Endothelial cell of umbilical vein (primary cell): ENCODE measurements at regions not wholly inside any gene's neighbourhood (a gene's known extent, or its start where the extent isn't known, plus 50 kb on each side); places are given as distances from the start of the nearest gene placed in this dataset.

Experiments used
- BruUV-seq: library from RNA; stranded (reverse); fragments of 400-500 nt; replicated peaks from 2 replicates; lab custom pipeline; 2021; lab: Mats Ljungman, UMichigan
- CTCF ChIA-PET: fragments of 300-600, 350-600 bp; sonication (Branson Sonifier 250); formaldehyde crosslinking; loops from one replicate; lab custom pipeline; 2021; ENCODE audit warnings: antibody characterized with exemption, inconsistent platforms; lab: Charles Lee
- POLR2A ChIA-PET: fragments of 300-600, 350-600 bp; sonication (Branson Sonifier 250); formaldehyde crosslinking; loops from one replicate; lab custom pipeline; 2021; ENCODE audit warnings: antibody characterized with exemption, inconsistent platforms; lab: Charles Lee
- DNase-seq: peaks from one replicate; pipeline ENCODE4 v3.0.0-alpha.2; 2011; ENCODE audit warnings: low read depth, low spot score
- FAIRE-seq: peaks from 2 replicates; lab custom pipeline; 2011; peaks lifted over from hg19 to GRCh38; lab: Jason Lieb, UNC
- H2AFZ ChIP-seq: 2 replicates; pipeline ENCODE4 v1.6.0; 2012; ENCODE audit warnings: low read depth, low read length, control low read depth, inconsistent platforms
- H3K27ac ChIP-seq: 2 replicates; pipeline ENCODE4 v1.5.1; 2011; ENCODE audit warnings: low read depth, mild to moderate bottlenecking, control low read depth, low read length, moderate library complexity; ENCODE audit not compliant: insufficient read depth
- H3K27me3 ChIP-seq, 2 experiments: 2 replicates each; pipeline versions ENCODE4 v1.6.0 to v1.6.1; 2011; ENCODE audit warnings: low read length in 2 of 2, mixed read lengths in 1 of 2; ENCODE audit not compliant: control insufficient read depth in 2 of 2, insufficient read depth in 2 of 2
- H3K36me3 ChIP-seq, 2 experiments: 2 replicates in 1 of 2; 3 replicates in 1 of 2; pipeline ENCODE4 v1.5.1; 2011; ENCODE audit warnings: low read length in 2 of 2, mild to moderate bottlenecking in 1 of 2, moderate library complexity in 1 of 2; ENCODE audit not compliant: control insufficient read depth in 2 of 2, insufficient read depth in 2 of 2; ENCODE audit errors: extremely low read depth in 1 of 2
- H3K4me1 ChIP-seq: 3 replicates; pipeline ENCODE4 v1.5.1; 2011; ENCODE audit warnings: mild to moderate bottlenecking, low read length; ENCODE audit not compliant: control insufficient read depth, insufficient read depth; ENCODE audit errors: extremely low read depth
- H3K4me2 ChIP-seq: 2 replicates; pipeline ENCODE4 v1.6.1; 2011; ENCODE audit warnings: low read length, control low read depth, mixed read lengths; ENCODE audit not compliant: insufficient read depth
- H3K4me3 ChIP-seq, 3 experiments: fragments of 200-600 bp in 1 of 3; sonication (generic), shearing (Covaris generic) in 1 of 3; replicated peaks in 1 of 3; 2 replicates each; pipeline ENCODE4 v1.5.1; 2011 to 2016; ENCODE audit warnings: control low read depth in 3 of 3, low read length in 3 of 3, mild to moderate bottlenecking in 2 of 3, inconsistent platforms in 1 of 3, low read depth in 1 of 3, moderate library complexity in 1 of 3; ENCODE audit not compliant: insufficient read depth in 1 of 3
- H3K79me2 ChIP-seq: 2 replicates; pipeline ENCODE4 v1.6.0; 2012; ENCODE audit warnings: low read length, inconsistent platforms; ENCODE audit not compliant: control insufficient read depth, insufficient read depth
- H3K9ac ChIP-seq: replicated peaks from 2 replicates; pipeline ENCODE3; 2011; ENCODE audit warnings: low read length, control low read depth; ENCODE audit not compliant: insufficient read depth; ENCODE audit errors: extremely low read depth
- H3K9me1 ChIP-seq: replicated peaks from 3 replicates; pipeline ENCODE4 v1.6.0; 2011; ENCODE audit warnings: mild to moderate bottlenecking, low read length; ENCODE audit not compliant: control insufficient read depth, insufficient read depth; ENCODE audit errors: extremely low read depth
- H3K9me3 ChIP-seq: replicated peaks from 2 replicates; pipeline ENCODE4 v1.5.1; 2012; ENCODE audit warnings: low read length, inconsistent platforms; ENCODE audit not compliant: control insufficient read depth, insufficient read depth
- H4K20me1 ChIP-seq: replicated peaks from 2 replicates; pipeline ENCODE3; 2011; ENCODE audit warnings: mild to moderate bottlenecking, low read length; ENCODE audit not compliant: control insufficient read depth, insufficient read depth; ENCODE audit errors: extremely low read depth
- EZH2 ChIP-seq: IDR thresholded peaks from 2 replicates; pipeline ENCODE4 v1.6.1; 2012; ENCODE audit warnings: borderline replicate concordance, low read depth, mild to moderate bottlenecking, moderate library complexity, low read length, inconsistent platforms; ENCODE audit not compliant: severe bottlenecking
- FOS ChIP-seq: IDR thresholded peaks from 2 replicates; pipeline ENCODE4 v1.6.1; 2011; ENCODE audit warnings: mild to moderate bottlenecking, low read length, moderate library complexity, borderline replicate concordance; ENCODE audit not compliant: insufficient read depth
- GATA2 ChIP-seq: IDR thresholded peaks from 2 replicates; pipeline ENCODE4 v1.7.0; 2011; ENCODE audit warnings: low read depth, mild to moderate bottlenecking, moderate library complexity, mixed read lengths, low read length; ENCODE audit not compliant: insufficient read length, insufficient read depth
- JUN ChIP-seq: IDR thresholded peaks from 2 replicates; pipeline ENCODE4 v1.6.1; 2011; ENCODE audit warnings: borderline replicate concordance, low read depth; ENCODE audit not compliant: insufficient read length, insufficient read depth
- MYC ChIP-seq: IDR thresholded peaks from one replicate; pipeline ENCODE4 v1.6.1; 2011; ENCODE audit warnings: mild to moderate bottlenecking, low read depth, low read length
- POLR2A ChIP-seq: IDR thresholded peaks from 2 replicates; pipeline ENCODE4 v1.6.1; 2012; ENCODE audit warnings: low read depth, mild to moderate bottlenecking, control low read depth, low read length
- POLR2AphosphoS5 ChIP-seq: IDR thresholded peaks from 2 replicates; pipeline ENCODE4 v1.6.1; 2012; ENCODE audit warnings: low read depth, mild to moderate bottlenecking, control low read depth, low read length, moderate library complexity; ENCODE audit not compliant: insufficient read depth
- dilution Hi-C: fragments of 300-500 bp; cut with MboI; formaldehyde crosslinking; loops from one replicate; pipeline ENCODE4 v1.15.0; 2019; ENCODE audit warnings: low sequenced_read_pairs; ENCODE audit not compliant: extremely low pct_ligation_motif_present
- intact Hi-C: fragments of 100-400 bp; cut with micrococcal nuclease; formaldehyde crosslinking; loops from one replicate; pipeline ENCODE4 v1.10.0; 2022
- TF ChIP-seq, protein P1 (sequence below): IDR thresholded peaks from 2 replicates; pipeline ENCODE4 v1.6.1; 2011; ENCODE audit not compliant: insufficient read depth, insufficient read length
- TF ChIP-seq, protein P2 (sequence below), 2 donors: IDR thresholded peaks; 1 replicate in 1 of 2; 2 replicates in 1 of 2; pipeline ENCODE4 v1.5.1; 2011; ENCODE audit warnings: low read length in 2 of 2, mild to moderate bottlenecking in 2 of 2, moderate library complexity in 2 of 2, control low read depth in 1 of 2, inconsistent platforms in 1 of 2, low read depth in 1 of 2; ENCODE audit not compliant: insufficient read depth in 1 of 2; ENCODE audit errors: extremely low read depth in 1 of 2

DNA sequence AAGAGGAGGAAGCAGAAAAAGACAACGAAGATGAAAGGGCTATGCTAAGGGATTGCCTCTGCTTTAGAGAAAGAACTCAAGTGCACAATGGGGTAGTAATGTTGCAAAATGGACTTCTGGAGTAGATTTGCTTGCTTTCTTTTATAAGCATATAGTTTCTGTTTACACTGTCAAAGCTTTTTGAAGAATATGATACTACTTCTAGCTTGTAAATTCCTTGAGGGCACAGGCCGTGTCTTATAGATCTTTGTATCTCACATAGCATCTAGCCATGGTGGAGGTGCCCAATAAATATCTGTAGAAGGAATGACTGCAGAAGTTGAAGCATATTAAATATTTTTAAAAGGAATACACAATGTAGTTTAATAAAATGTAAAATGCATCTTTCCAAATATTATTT, 147.8 kb upstream of the ZIC3 start:
- CTCF ChIA-PET: no interaction called here
- POLR2A ChIA-PET: no interaction called here
- BruUV-seq: no TSS peak
- dilution Hi-C loops (no loop called here), intact Hi-C loops (no loop called here)
- TF ChIP-seq POLR2AphosphoS5: no peak
- TF ChIP-seq GATA2: no peak
- no peak for TF ChIP-seq EZH2
- no peak for TF ChIP-seq JUN
- TF ChIP-seq, protein P1, sequence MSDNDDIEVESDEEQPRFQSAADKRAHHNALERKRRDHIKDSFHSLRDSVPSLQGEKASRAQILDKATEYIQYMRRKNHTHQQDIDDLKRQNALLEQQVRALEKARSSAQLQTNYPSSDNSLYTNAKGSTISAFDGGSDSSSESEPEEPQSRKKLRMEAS: no peak
- no peak for TF ChIP-seq MYC
- no peak for TF ChIP-seq POLR2A
- TF ChIP-seq, protein P2, sequence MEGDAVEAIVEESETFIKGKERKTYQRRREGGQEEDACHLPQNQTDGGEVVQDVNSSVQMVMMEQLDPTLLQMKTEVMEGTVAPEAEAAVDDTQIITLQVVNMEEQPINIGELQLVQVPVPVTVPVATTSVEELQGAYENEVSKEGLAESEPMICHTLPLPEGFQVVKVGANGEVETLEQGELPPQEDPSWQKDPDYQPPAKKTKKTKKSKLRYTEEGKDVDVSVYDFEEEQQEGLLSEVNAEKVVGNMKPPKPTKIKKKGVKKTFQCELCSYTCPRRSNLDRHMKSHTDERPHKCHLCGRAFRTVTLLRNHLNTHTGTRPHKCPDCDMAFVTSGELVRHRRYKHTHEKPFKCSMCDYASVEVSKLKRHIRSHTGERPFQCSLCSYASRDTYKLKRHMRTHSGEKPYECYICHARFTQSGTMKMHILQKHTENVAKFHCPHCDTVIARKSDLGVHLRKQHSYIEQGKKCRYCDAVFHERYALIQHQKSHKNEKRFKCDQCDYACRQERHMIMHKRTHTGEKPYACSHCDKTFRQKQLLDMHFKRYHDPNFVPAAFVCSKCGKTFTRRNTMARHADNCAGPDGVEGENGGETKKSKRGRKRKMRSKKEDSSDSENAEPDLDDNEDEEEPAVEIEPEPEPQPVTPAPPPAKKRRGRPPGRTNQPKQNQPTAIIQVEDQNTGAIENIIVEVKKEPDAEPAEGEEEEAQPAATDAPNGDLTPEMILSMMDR (IDR thresholded peaks at IDR 0.05; ENCODE audit: extremely low read depth in 1 of 2, insufficient read depth in 1 of 2, low read depth in 1 of 2, low read length in 2 of 2): no peak
- no peak for TF ChIP-seq FOS
- H3K36me3 ChIP-seq: no peaks in the 10 kb centered on the region
- H3K9me1 ChIP-seq: no peaks in the 10 kb centered on the region
- no peak overlapping the region for H2AFZ ChIP-seq
- no peak for FAIRE-seq
- no peak for DNase-seq
- no peak overlapping the region for H3K4me2 ChIP-seq
- H3K4me3 ChIP-seq: no peak overlapping the region
- H3K9ac ChIP-seq: no peak overlapping the region
- H3K4me1 ChIP-seq: no peaks in the 10 kb centered on the region
- H3K27ac ChIP-seq: no peak overlapping the region
- H4K20me1 ChIP-seq: no peaks in the 10 kb centered on the region
- no peaks in the 10 kb centered on the region for H3K9me3 ChIP-seq
- H3K27me3 ChIP-seq: no peaks in the 10 kb centered on the region
- no peaks in the 10 kb centered on the region for H3K79me2 ChIP-seq
